CD4-positive, alpha-beta T cell (primary cell): ENCODE measurements at regions not wholly inside any gene's neighbourhood (a gene's known extent, or its start where the extent isn't known, plus 50 kb on each side); places are given as distances from the start of the nearest gene placed in this dataset.
A peak's percentile ranks its signal among the peaks of the same experiment; 100 is the strongest.

Experiments used
- ATAC-seq: fragments of 200-7000 bp; cut with Tn5 transposase; one replicate; pipeline ENCODE4 v1.10.0; 2022; ENCODE audit warnings: mild to moderate bottlenecking; ENCODE audit not compliant: poor library complexity
- CTCF ChIA-PET: fragments of 350-600 bp; sonication (Branson Sonifier 250); formaldehyde crosslinking; loops from one replicate; lab custom pipeline; 2021; ENCODE audit warnings: antibody characterized with exemption, inconsistent platforms; lab: Charles Lee
- POLR2A ChIA-PET: fragments of 350-600 bp; sonication (Branson Sonifier 250); formaldehyde crosslinking; loops from one replicate; lab custom pipeline; 2021; ENCODE audit warnings: antibody characterized with exemption, inconsistent platforms; lab: Charles Lee
- DNase-seq, 14 experiments: peaks; one replicate each; pipeline ENCODE4 v3.0.0-alpha.2; 2013 to 2020; ENCODE audit warnings: mixed read lengths in 2 of 14
- H3K27ac ChIP-seq, 2 donors: one replicate each; pipeline versions ENCODE4 v1.5.1 to v1.7.0; 2013; ENCODE audit warnings: low read length in 2 of 2, low read depth in 1 of 2, mild to moderate bottlenecking in 1 of 2
- H3K27me3 ChIP-seq, 2 experiments: 1 replicate in 1 of 2; 2 replicates in 1 of 2; pipeline versions ENCODE4 v1.6.1 to v1.7.0; 2013; ENCODE audit warnings: low read length in 2 of 2, control low read depth in 1 of 2, mild to moderate bottlenecking in 1 of 2, moderate library complexity in 1 of 2; ENCODE audit not compliant: insufficient read depth in 2 of 2, control insufficient read depth in 1 of 2
- H3K36me3 ChIP-seq: one replicate; pipeline ENCODE4 v1.6.1; 2013; ENCODE audit warnings: low read length, control low read depth; ENCODE audit not compliant: insufficient read depth
- H3K4me1 ChIP-seq: one replicate; pipeline ENCODE4 v1.6.1; 2013; ENCODE audit warnings: low read length, control low read depth; ENCODE audit not compliant: insufficient read depth
- H3K4me3 ChIP-seq: one replicate; pipeline ENCODE4 v1.5.1; 2013; ENCODE audit warnings: mild to moderate bottlenecking, low read length, moderate library complexity
- H3K9me3 ChIP-seq, 2 experiments: 1 replicate in 1 of 2; 2 replicates in 1 of 2; pipeline versions ENCODE4 v1.6.1 to v1.7.0; 2013; ENCODE audit warnings: low read length in 2 of 2, mild to moderate bottlenecking in 2 of 2, control low read depth in 1 of 2, moderate library complexity in 1 of 2; ENCODE audit not compliant: control insufficient read depth in 1 of 2, insufficient read depth in 1 of 2
- H3K27ac Mint-ChIP-seq: one replicate; pipeline ENCODE4 v1.8.0; 2020; ENCODE audit warnings: mixed read lengths
- H3K27me3 Mint-ChIP-seq: one replicate; pipeline ENCODE4 v1.8.0; 2021; ENCODE audit warnings: mixed read lengths
- H3K36me3 Mint-ChIP-seq: one replicate; pipeline ENCODE4 v1.8.0; 2021; ENCODE audit warnings: low read depth, mixed read lengths
- H3K4me1 Mint-ChIP-seq: one replicate; pipeline ENCODE4 v1.8.0; 2021; ENCODE audit warnings: low read depth, mixed read lengths
- H3K4me3 Mint-ChIP-seq: one replicate; pipeline ENCODE4 v1.8.0; 2020; ENCODE audit warnings: mild to moderate bottlenecking, mixed read lengths
- H3K9me3 Mint-ChIP-seq: one replicate; pipeline ENCODE4 v1.8.0; 2020; ENCODE audit warnings: mixed read lengths
- intact Hi-C, 2 experiments: fragments of 100-400 bp; cut with DNase I in 1 of 2; cut with micrococcal nuclease in 1 of 2; formaldehyde crosslinking; loops; one replicate each; pipeline versions ENCODE4 v1.15.1 to v1.9.0; 2023 to 2025; cut with DNase I, micrococcal nuclease
- TF ChIP-seq, protein P1 (sequence below): fragments of 200-600 bp; IDR thresholded peaks from one replicate; pipeline ENCODE4 v1.8.0; 2022; ENCODE audit warnings: antibody characterized with exemption, mild to moderate bottlenecking

DNA sequence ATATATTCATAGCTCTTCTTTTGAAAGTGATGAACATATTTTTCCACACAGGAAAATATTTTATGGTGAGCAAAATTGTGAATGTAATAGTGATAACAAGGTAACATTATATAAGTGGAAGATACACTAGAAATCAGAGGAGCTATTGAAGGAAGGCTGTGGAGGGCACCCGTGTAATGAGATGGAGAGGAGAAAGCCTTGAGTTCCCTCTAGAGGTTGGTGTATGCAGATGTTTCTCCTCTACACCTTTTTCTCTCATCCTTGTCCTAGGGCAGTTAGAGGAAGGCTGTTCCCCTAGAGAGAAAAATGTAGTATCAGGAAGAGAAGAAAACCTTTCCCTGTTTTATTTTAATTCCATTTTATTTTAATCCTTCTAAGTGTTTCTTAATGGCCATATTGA is 54.6 kb upstream of the NRG3 start:
- H3K36me3 Mint-ChIP-seq, result no peaks in the 10 kb centered on the region

More for the DNA sequence above, 54.6 kb upstream of the NRG3 start:
- Mint-ChIP-seq H3K4me1 (no peaks in the 10 kb centered on the region), H3K4me3 (no peak overlapping the region), H3K27me3 (no peaks in the 10 kb centered on the region), H3K9me3 (no peaks in the 10 kb centered on the region), H3K27ac (no peak overlapping the region)
- Histone ChIP-seq H3K27ac (no peak overlapping the region), H3K4me1 (no peaks in the 10 kb centered on the region), H3K36me3 (no peaks in the 10 kb centered on the region), H3K27me3 (no peaks in the 10 kb centered on the region), H3K4me3 (no peak overlapping the region), H3K9me3 (no peaks in the 10 kb centered on the region)
- ChIA-PET POLR2A (no interaction called here), CTCF (no interaction called here)
- TF ChIP-seq, protein P1, sequence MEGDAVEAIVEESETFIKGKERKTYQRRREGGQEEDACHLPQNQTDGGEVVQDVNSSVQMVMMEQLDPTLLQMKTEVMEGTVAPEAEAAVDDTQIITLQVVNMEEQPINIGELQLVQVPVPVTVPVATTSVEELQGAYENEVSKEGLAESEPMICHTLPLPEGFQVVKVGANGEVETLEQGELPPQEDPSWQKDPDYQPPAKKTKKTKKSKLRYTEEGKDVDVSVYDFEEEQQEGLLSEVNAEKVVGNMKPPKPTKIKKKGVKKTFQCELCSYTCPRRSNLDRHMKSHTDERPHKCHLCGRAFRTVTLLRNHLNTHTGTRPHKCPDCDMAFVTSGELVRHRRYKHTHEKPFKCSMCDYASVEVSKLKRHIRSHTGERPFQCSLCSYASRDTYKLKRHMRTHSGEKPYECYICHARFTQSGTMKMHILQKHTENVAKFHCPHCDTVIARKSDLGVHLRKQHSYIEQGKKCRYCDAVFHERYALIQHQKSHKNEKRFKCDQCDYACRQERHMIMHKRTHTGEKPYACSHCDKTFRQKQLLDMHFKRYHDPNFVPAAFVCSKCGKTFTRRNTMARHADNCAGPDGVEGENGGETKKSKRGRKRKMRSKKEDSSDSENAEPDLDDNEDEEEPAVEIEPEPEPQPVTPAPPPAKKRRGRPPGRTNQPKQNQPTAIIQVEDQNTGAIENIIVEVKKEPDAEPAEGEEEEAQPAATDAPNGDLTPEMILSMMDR, result no peak
- ATAC-seq (no peak), DNase-seq (peak in 2 of 14 experiments; percentile 7 to 22)
- intact Hi-C loops, result loop anchor here in 1 of 2 experiments (10.0 kb wide), 1 partner anchor 1126 kb away; no protein-coding TSS in a partner anchor
